KBM-7 (cell line): ENCODE measurements at regions not wholly inside any gene's neighbourhood (a gene's known extent, or its start where the extent isn't known, plus 50 kb on each side); places are given as distances from the start of the nearest gene placed in this dataset.

Experiments used
- DNase-seq: peaks from one replicate; pipeline ENCODE4 v3.0.0-alpha.2; 2015
- in situ Hi-C: fragments of 300-500 bp; cut with MboI; formaldehyde crosslinking; loops from 2 replicates; pipeline ENCODE4 v1.14.3; 2020; ENCODE audit warnings: low sequenced_read_pairs, low pct_unique_long_range_greater_than_20kb, mixed read lengths

GRCh38 chr5:145110834-145111233 lies 724.3 kb downstream of the PRELID2 start:
- DNase-seq, result no peak
- in situ Hi-C loops, result no loop called here

- DNase-seq, result no peak
- in situ Hi-C loops, result no loop called here
Observed at GRCh38 chr5:145110181-145110580, 725.0 kb downstream of the PRELID2 start.

- in situ Hi-C loops, result no loop called here
Observed at GRCh38 chr5:145105384-145105783, 729.8 kb downstream of the PRELID2 start.

GRCh38 chr5:145104106-145104505 lies 731.0 kb downstream of the PRELID2 start:
- no peak for DNase-seq

More at GRCh38 chr5:145105384-145105783, 729.8 kb downstream of the PRELID2 start:
- no peak for DNase-seq

GRCh38 chr5:145101246-145101645 lies 733.9 kb downstream of the PRELID2 start:
- in situ Hi-C loops, result no loop called here
- DNase-seq, result peak; percentile 10

More at GRCh38 chr5:145104106-145104505, 731.0 kb downstream of the PRELID2 start:
- in situ Hi-C loops, result no loop called here

- in situ Hi-C loops, result no loop called here
- no peak for DNase-seq
Observed at GRCh38 chr5:145090115-145090514, 745.0 kb downstream of the PRELID2 start.

GRCh38 chr5:145084834-145085233 lies 750.3 kb downstream of the PRELID2 start:
- in situ Hi-C loops, result no loop called here
- DNase-seq, result no peak

DNA sequence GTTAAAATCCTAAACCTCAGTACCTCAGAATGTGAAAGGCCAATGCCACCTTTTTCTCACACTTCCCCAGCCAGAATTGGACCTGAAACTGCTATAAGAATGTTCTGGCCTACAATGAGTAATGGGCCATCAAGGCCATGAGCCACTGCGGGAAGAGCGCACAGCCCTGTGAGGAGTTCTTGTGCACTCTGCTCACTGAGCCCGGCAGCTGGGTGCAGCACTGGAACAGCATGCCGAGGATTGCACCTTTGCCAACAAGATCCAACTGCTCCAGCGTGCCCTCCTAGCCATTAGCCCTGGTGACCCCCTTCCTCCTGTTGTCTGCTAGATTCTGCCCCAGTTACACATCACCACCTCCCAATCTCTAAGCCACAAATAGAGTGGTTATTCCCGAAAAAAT lies 758.1 kb downstream of the PRELID2 start:
- DNase-seq, result no peak
- in situ Hi-C loops, result no loop called here

- in situ Hi-C loops, result no loop called here
- no peak for DNase-seq
Observed at GRCh38 chr5:145076040-145076439, 759.1 kb downstream of the PRELID2 start.

- in situ Hi-C loops, result no loop called here
- no peak for DNase-seq
Observed at GRCh38 chr5:145072889-145073288, 762.3 kb downstream of the PRELID2 start.

GRCh38 chr5:145068721-145069120 lies 766.4 kb downstream of the PRELID2 start:
- no peak for DNase-seq
- in situ Hi-C loops, result no loop called here

- in situ Hi-C loops, result no loop called here
- no peak for DNase-seq
Observed at GRCh38 chr5:145062280-145063062, 772.7 kb downstream of the PRELID2 start.

- no peak for DNase-seq
- in situ Hi-C loops, result no loop called here
Observed at GRCh38 chr5:145056800-145057199, 778.3 kb downstream of the PRELID2 start.

GRCh38 chr5:145050181-145050580 lies 785.0 kb downstream of the PRELID2 start:
- DNase-seq, result no peak
- in situ Hi-C loops, result no loop called here

GRCh38 chr5:145044970-145045369 lies 790.2 kb downstream of the PRELID2 start:
- no peak for DNase-seq
- in situ Hi-C loops, result no loop called here

- in situ Hi-C loops, result no loop called here
- DNase-seq, result no peak
Observed at GRCh38 chr5:145028626-145029025, 806.5 kb downstream of the PRELID2 start.

DNA sequence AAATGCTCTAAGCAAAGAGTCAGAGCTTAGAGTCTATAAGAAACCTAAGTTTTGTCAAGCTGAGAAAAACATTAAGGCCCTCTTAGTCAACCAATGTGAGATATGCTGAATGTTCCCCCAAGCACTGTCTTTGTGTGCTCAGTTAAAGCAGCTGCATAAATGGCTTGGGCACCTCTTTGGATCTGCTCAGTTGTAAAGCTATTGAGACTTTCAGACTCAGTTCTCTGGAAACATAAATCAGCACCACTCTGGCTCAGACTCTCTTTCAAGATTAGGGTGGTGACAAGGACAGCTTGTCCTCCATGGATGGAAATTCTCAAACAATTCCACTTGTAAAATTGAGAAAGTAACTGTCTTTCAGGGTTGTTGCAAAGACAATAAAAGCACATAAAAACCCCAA lies 807.9 kb downstream of the PRELID2 start:
- DNase-seq, result no peak
- in situ Hi-C loops, result no loop called here

DNA sequence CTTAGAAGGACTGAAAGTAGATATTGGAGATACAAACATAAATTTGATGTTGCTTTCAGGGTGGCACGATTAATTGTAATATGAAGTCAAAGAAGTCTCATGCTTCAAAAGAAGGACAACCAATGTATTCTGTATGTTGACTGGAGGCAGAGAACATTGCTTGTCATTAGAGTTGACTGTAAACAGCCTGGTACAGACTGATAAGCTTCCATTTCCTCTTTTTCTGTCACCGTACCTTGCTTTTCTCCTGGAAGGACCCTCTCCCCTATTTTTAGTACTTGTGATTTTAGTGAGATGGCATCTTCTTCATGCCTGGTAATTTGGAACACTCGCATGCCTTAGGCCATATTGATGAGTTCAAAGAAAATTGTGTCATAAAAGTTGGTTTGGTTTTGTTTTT lies 809.4 kb downstream of the PRELID2 start:
- in situ Hi-C loops, result no loop called here
- peak; percentile 54 for DNase-seq

DNA sequence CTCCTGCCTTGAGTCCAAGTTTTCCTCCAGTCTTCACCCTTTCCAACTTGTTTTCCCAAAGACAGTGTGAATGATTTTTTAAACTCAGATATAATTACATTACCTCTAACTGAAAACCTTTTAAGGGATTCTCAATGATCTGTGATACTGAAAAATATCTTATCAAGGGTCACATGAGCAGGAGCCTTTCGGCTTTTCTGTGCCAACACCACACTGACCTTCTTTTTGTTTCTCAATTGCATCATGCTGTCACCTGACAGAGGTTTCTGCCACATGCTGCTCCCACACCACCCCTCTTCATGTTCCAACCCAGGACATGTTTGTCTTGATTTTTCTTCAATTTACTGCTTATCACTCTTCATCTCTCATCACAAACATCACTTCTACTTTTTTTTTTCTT lies 820.0 kb downstream of the PRELID2 start:
- no peak for DNase-seq
- in situ Hi-C loops, result no loop called here

GRCh38 chr5:145014109-145014508 lies 821.0 kb downstream of the PRELID2 start:
- DNase-seq, result no peak
- in situ Hi-C loops, result no loop called here

DNA sequence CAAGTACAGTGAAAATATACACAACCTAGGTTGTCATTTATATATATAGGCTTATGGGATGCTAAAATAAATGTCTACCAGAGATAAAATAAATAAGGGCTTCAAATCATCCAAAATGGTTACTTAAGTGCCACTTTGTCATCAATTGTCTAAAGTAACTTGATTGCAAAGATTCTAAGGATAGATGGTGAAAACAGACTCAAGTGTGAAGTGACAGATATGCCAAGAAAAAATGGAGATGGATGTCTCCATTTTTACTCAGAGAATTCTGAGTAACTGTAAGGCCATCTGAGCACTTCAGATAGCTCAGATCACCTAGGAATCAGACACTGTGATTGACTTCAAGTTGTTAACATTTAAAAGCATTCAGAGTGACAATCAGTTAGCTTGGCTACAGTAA lies 824.3 kb downstream of the PRELID2 start:
- in situ Hi-C loops, result no loop called here
- DNase-seq, result no peak
